Loucy (cell line): ENCODE measurements at regions not wholly inside any gene's neighbourhood (a gene's known extent, or its start where the extent isn't known, plus 50 kb on each side); places are given as distances from the start of the nearest gene placed in this dataset.

Source experiments
- EZH2phosphoT487 ChIP-seq: fragments of 200-600 bp; IDR thresholded peaks from 2 replicates; pipeline ENCODE4 v1.6.1; 2018; ENCODE audit warnings: antibody characterized with exemption, mild to moderate bottlenecking, moderate library complexity, borderline replicate concordance
- TF ChIP-seq, protein P1 (sequence below): fragments of 200-600 bp; sonication (generic); conservative IDR thresholded peaks from 2 replicates; pipeline ENCODE4 v1.5.1; 2014; ENCODE audit warnings: mild to moderate bottlenecking, antibody characterized with exemption, low read length

GRCh38 chr18:60775978-60776377 is 403.4 kb upstream of the MC4R start:
- TF ChIP-seq, protein P1, sequence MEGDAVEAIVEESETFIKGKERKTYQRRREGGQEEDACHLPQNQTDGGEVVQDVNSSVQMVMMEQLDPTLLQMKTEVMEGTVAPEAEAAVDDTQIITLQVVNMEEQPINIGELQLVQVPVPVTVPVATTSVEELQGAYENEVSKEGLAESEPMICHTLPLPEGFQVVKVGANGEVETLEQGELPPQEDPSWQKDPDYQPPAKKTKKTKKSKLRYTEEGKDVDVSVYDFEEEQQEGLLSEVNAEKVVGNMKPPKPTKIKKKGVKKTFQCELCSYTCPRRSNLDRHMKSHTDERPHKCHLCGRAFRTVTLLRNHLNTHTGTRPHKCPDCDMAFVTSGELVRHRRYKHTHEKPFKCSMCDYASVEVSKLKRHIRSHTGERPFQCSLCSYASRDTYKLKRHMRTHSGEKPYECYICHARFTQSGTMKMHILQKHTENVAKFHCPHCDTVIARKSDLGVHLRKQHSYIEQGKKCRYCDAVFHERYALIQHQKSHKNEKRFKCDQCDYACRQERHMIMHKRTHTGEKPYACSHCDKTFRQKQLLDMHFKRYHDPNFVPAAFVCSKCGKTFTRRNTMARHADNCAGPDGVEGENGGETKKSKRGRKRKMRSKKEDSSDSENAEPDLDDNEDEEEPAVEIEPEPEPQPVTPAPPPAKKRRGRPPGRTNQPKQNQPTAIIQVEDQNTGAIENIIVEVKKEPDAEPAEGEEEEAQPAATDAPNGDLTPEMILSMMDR = no peak
- no peak for TF ChIP-seq EZH2phosphoT487
